ENCODE measurements at regions not wholly inside any gene's neighbourhood (a gene's known extent, or its start where the extent isn't known, plus 50 kb on each side); places are given as distances from the start of the nearest gene placed in this dataset.

GRCh38 chr3:115369021-115369420 lies 221.9 kb upstream of the ZBTB20 start:
- no peak overlapping the region for H3K4me2 ChIP-seq (ENCODE audit: low read length)
- no peaks in the 10 kb centered on the region for H3K79me2 ChIP-seq
- TF ChIP-seq CTCF (IDR thresholded peaks at IDR 0.05): no peak
- no peak overlapping the region for H3K27ac ChIP-seq
- no peaks in the 10 kb centered on the region for H3K9me3 ChIP-seq (ENCODE audit: control insufficient read depth, low read length)
- no peaks in the 10 kb centered on the region for H3K27me3 ChIP-seq (ENCODE audit: control insufficient read depth, insufficient read depth, low read length)
- H3K4me3 ChIP-seq (ENCODE audit: low read depth, low read length): no peak overlapping the region
- no peaks in the 10 kb centered on the region for H3K4me1 ChIP-seq
- H3K9ac ChIP-seq: no peak overlapping the region
- H3K36me3 ChIP-seq (ENCODE audit: control insufficient read depth, insufficient read depth, low read length): peaks cover 2% of the 10 kb centered on the region
- no peak overlapping the region for H2AFZ ChIP-seq

DNA sequence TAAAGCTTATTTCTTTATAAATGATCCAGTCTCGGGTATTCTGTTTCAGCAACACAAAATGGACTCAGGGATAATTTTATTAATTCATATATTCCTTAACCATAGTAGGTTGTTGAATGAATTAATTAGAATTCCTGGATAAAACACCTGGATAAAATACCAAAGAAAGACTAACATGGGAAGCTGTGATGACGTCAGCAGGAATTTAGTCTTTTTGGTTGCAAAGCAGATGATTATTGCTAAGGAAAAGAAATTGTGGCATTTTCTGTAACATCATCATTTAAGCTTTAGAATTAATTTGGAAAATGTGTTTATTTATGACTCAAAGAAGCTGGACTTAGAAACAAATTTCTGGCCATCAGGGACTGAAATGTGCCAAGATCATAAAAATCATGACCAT lies 228.3 kb upstream of the ZBTB20 start:
- Histone ChIP-seq H3K4me1 (no peaks in the 10 kb centered on the region), H3K4me2 (ENCODE audit: low read length) (no peak overlapping the region), H3K9me3 (ENCODE audit: control insufficient read depth, low read length) (no peaks in the 10 kb centered on the region), H3K27ac (no peak overlapping the region), H2AFZ (no peak overlapping the region), H3K27me3 (ENCODE audit: control insufficient read depth, insufficient read depth, low read length) (no peaks in the 10 kb centered on the region), H3K4me3 (ENCODE audit: low read depth, low read length) (no peak overlapping the region), H3K79me2 (no peaks in the 10 kb centered on the region), H3K9ac (no peak overlapping the region), H3K36me3 (ENCODE audit: control insufficient read depth, insufficient read depth, low read length) (peaks cover 2% of the 10 kb centered on the region)
- no peak for TF ChIP-seq CTCF (IDR thresholded peaks at IDR 0.05)

GRCh38 chr3:115380883-115381572 lies 233.9 kb upstream of the ZBTB20 start:
- no peak overlapping the region for H3K27ac ChIP-seq
- no peaks in the 10 kb centered on the region for H3K4me1 ChIP-seq
- H3K4me3 ChIP-seq (ENCODE audit: low read depth, low read length): no peak overlapping the region
- no peak for TF ChIP-seq CTCF (IDR thresholded peaks at IDR 0.05)
- H3K79me2 ChIP-seq: no peaks in the 10 kb centered on the region
- H2AFZ ChIP-seq: no peak overlapping the region
- H3K4me2 ChIP-seq (ENCODE audit: low read length): no peak overlapping the region
- no peak overlapping the region for H3K9ac ChIP-seq
- H3K9me3 ChIP-seq (ENCODE audit: control insufficient read depth, low read length): no peaks in the 10 kb centered on the region
- no peaks in the 10 kb centered on the region for H3K36me3 ChIP-seq (ENCODE audit: control insufficient read depth, insufficient read depth, low read length)
- H3K27me3 ChIP-seq (ENCODE audit: control insufficient read depth, insufficient read depth, low read length): no peaks in the 10 kb centered on the region

- no peaks in the 10 kb centered on the region for H3K36me3 ChIP-seq (ENCODE audit: control insufficient read depth, insufficient read depth, low read length)
- no peak overlapping the region for H3K27ac ChIP-seq
- H3K4me2 ChIP-seq (ENCODE audit: low read length): no peak overlapping the region
- no peaks in the 10 kb centered on the region for H3K4me1 ChIP-seq
- H3K4me3 ChIP-seq (ENCODE audit: low read depth, low read length): no peak overlapping the region
- H2AFZ ChIP-seq: no peak overlapping the region
- no peak for TF ChIP-seq CTCF (IDR thresholded peaks at IDR 0.05)
- H3K9ac ChIP-seq: no peak overlapping the region
- H3K9me3 ChIP-seq (ENCODE audit: control insufficient read depth, low read length): no peaks in the 10 kb centered on the region
- no peaks in the 10 kb centered on the region for H3K79me2 ChIP-seq
- no peaks in the 10 kb centered on the region for H3K27me3 ChIP-seq (ENCODE audit: control insufficient read depth, insufficient read depth, low read length)
Measured at GRCh38 chr3:115381573-115381912, 234.5 kb upstream of the ZBTB20 start.

- no peak for TF ChIP-seq CTCF (IDR thresholded peaks at IDR 0.05)
- Histone ChIP-seq H3K79me2 (no peaks in the 10 kb centered on the region), H3K27me3 (ENCODE audit: control insufficient read depth, insufficient read depth, low read length) (no peaks in the 10 kb centered on the region), H2AFZ (no peak overlapping the region), H3K9me3 (ENCODE audit: control insufficient read depth, low read length) (no peaks in the 10 kb centered on the region), H3K36me3 (ENCODE audit: control insufficient read depth, insufficient read depth, low read length) (no peaks in the 10 kb centered on the region), H3K9ac (no peak overlapping the region), H3K4me3 (ENCODE audit: low read depth, low read length) (no peak overlapping the region), H3K4me1 (no peaks in the 10 kb centered on the region), H3K4me2 (ENCODE audit: low read length) (no peak overlapping the region), H3K27ac (no peak overlapping the region)
Measured at GRCh38 chr3:115381931-115382330, 234.8 kb upstream of the ZBTB20 start.
